ENCODE measurements at regions not wholly inside any gene's neighbourhood (a gene's known extent, or its start where the extent isn't known, plus 50 kb on each side); places are given as distances from the start of the nearest gene placed in this dataset.

GRCh38 chr4:149885896-149886295, 70.3 kb upstream of the IQCM start (continued):
- TF ChIP-seq, protein P1, sequence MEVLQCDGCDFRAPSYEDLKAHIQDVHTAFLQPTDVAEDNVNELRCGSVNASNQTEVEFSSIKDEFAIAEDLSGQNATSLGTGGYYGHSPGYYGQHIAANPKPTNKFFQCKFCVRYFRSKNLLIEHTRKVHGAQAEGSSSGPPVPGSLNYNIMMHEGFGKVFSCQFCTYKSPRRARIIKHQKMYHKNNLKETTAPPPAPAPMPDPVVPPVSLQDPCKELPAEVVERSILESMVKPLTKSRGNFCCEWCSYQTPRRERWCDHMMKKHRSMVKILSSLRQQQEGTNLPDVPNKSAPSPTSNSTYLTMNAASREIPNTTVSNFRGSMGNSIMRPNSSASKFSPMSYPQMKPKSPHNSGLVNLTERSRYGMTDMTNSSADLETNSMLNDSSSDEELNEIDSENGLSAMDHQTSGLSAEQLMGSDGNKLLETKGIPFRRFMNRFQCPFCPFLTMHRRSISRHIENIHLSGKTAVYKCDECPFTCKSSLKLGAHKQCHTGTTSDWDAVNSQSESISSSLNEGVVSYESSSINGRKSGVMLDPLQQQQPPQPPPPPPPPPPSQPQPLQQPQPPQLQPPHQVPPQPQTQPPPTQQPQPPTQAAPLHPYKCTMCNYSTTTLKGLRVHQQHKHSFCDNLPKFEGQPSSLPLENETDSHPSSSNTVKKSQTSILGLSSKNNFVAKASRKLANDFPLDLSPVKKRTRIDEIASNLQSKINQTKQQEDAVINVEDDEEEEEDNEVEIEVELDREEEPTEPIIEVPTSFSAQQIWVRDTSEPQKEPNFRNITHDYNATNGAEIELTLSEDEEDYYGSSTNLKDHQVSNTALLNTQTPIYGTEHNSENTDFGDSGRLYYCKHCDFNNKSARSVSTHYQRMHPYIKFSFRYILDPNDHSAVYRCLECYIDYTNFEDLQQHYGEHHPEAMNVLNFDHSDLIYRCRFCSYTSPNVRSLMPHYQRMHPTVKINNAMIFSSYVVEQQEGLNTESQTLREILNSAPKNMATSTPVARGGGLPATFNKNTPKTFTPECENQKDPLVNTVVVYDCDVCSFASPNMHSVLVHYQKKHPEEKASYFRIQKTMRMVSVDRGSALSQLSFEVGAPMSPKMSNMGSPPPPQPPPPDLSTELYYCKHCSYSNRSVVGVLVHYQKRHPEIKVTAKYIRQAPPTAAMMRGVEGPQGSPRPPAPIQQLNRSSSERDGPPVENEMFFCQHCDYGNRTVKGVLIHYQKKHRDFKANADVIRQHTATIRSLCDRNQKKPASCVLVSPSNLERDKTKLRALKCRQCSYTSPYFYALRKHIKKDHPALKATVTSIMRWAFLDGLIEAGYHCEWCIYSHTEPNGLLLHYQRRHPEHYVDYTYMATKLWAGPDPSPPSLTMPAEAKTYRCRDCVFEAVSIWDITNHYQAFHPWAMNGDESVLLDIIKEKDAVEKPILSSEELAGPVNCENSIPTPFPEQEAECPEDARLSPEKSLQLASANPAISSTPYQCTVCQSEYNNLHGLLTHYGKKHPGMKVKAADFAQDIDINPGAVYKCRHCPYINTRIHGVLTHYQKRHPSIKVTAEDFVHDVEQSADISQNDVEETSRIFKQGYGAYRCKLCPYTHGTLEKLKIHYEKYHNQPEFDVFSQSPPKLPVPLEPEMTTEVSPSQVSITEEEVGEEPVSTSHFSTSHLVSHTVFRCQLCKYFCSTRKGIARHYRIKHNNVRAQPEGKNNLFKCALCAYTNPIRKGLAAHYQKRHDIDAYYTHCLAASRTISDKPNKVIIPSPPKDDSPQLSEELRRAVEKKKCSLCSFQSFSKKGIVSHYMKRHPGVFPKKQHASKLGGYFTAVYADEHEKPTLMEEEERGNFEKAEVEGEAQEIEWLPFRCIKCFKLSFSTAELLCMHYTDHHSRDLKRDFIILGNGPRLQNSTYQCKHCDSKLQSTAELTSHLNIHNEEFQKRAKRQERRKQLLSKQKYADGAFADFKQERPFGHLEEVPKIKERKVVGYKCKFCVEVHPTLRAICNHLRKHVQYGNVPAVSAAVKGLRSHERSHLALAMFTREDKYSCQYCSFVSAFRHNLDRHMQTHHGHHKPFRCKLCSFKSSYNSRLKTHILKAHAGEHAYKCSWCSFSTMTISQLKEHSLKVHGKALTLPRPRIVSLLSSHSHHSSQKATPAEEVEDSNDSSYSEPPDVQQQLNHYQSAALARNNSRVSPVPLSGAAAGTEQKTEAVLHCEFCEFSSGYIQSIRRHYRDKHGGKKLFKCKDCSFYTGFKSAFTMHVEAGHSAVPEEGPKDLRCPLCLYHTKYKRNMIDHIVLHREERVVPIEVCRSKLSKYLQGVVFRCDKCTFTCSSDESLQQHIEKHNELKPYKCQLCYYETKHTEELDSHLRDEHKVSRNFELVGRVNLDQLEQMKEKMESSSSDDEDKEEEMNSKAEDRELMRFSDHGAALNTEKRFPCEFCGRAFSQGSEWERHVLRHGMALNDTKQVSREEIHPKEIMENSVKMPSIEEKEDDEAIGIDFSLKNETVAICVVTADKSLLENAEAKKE (CRISPR knock-in tag; IDR thresholded peaks at IDR 0.05), result no peak
- TF ChIP-seq, protein P2, sequence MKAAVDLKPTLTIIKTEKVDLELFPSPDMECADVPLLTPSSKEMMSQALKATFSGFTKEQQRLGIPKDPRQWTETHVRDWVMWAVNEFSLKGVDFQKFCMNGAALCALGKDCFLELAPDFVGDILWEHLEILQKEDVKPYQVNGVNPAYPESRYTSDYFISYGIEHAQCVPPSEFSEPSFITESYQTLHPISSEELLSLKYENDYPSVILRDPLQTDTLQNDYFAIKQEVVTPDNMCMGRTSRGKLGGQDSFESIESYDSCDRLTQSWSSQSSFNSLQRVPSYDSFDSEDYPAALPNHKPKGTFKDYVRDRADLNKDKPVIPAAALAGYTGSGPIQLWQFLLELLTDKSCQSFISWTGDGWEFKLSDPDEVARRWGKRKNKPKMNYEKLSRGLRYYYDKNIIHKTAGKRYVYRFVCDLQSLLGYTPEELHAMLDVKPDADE (IDR thresholded peaks at IDR 0.05), result no peak
- TF ChIP-seq, protein P3, sequence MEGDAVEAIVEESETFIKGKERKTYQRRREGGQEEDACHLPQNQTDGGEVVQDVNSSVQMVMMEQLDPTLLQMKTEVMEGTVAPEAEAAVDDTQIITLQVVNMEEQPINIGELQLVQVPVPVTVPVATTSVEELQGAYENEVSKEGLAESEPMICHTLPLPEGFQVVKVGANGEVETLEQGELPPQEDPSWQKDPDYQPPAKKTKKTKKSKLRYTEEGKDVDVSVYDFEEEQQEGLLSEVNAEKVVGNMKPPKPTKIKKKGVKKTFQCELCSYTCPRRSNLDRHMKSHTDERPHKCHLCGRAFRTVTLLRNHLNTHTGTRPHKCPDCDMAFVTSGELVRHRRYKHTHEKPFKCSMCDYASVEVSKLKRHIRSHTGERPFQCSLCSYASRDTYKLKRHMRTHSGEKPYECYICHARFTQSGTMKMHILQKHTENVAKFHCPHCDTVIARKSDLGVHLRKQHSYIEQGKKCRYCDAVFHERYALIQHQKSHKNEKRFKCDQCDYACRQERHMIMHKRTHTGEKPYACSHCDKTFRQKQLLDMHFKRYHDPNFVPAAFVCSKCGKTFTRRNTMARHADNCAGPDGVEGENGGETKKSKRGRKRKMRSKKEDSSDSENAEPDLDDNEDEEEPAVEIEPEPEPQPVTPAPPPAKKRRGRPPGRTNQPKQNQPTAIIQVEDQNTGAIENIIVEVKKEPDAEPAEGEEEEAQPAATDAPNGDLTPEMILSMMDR (conservative IDR thresholded peaks at IDR 0.05; ENCODE audit: low read depth in 2 of 2), result no peak
- no peak for TF ChIP-seq CREB1 (CRISPR knock-in tag; IDR thresholded peaks at IDR 0.05; ENCODE audit: low read depth)

GRCh38 chr4:149886786-149887490, 71.3 kb upstream of the IQCM start:
- no peak for DNase-seq (ENCODE audit: low spot score)
- Histone ChIP-seq H3K4me2 (no peak overlapping the region), H2AFZ (no peak overlapping the region), H3K4me1 (ENCODE audit: insufficient read depth) (no peaks in the 10 kb centered on the region), H3K79me2 (replicated peaks; ENCODE audit: insufficient read depth) (no peaks in the 10 kb centered on the region), H3F3A (replicated peaks; ENCODE audit: low read depth) (no peaks in the 10 kb centered on the region), H4K20me1 (replicated peaks; ENCODE audit: insufficient read depth) (no peaks in the 10 kb centered on the region), H3K4me3 (no peak overlapping the region), H3K27ac (ENCODE audit: low read depth) (no peak overlapping the region), H3K9me2 (ENCODE audit: insufficient read depth) (peaks cover 5% of the 10 kb centered on the region; the same call in 1 of the 2 replicates), H3K27me3 (ENCODE audit: insufficient read depth) (no peaks in the 10 kb centered on the region), H3K36me3 (ENCODE audit: insufficient read depth) (no peaks in the 10 kb centered on the region)
- ATAC-seq, result no peak
- no peak overlapping the region for H3K4me3 Mint-ChIP-seq
- H3K36me3 Mint-ChIP-seq (ENCODE audit: low read depth), result no peaks in the 10 kb centered on the region
- H3K4me1 Mint-ChIP-seq, result peaks cover 3% of the 10 kb centered on the region; the same call in 2 of the 3 replicates
- H3K27me3 Mint-ChIP-seq (ENCODE audit: insufficient read depth, low read depth, poor library complexity), result peaks cover 1% of the 10 kb centered on the region
- no peak overlapping the region for H3K27ac Mint-ChIP-seq
- H3K9me3 Mint-ChIP-seq, result peaks cover 3% of the 10 kb centered on the region; the same call in 2 of the 3 replicates
- no peak for TF ChIP-seq NANOG (IDR thresholded peaks at IDR 0.05; ENCODE audit: borderline replicate concordance)
- no peak for TF ChIP-seq ZNF114 (CRISPR knock-in tag; IDR thresholded peaks at IDR 0.05)
- no peak for TF ChIP-seq STAT1 (IDR thresholded peaks at IDR 0.05; ENCODE audit: unreplicated experiment)
- TF ChIP-seq, protein P3 (conservative IDR thresholded peaks at IDR 0.05; ENCODE audit: low read depth in 2 of 2), result no peak
- TF ChIP-seq POLR2AphosphoS5 (IDR thresholded peaks at IDR 0.05; ENCODE audit: low read depth), result no peak
- no peak for TF ChIP-seq CREB1 (CRISPR knock-in tag; IDR thresholded peaks at IDR 0.05; ENCODE audit: low read depth)
- no peak for TF ChIP-seq REST (IDR thresholded peaks at IDR 0.05; ENCODE audit: unreplicated experiment)
